SK-N-MC (cell line): ENCODE measurements at regions not wholly inside any gene's neighbourhood (a gene's known extent, or its start where the extent isn't known, plus 50 kb on each side); places are given as distances from the start of the nearest gene placed in this dataset.

Experiments used
- EZH2 ChIP-seq: fragments of 200-600 bp; sonication (generic); IDR thresholded peaks from one replicate; pipeline ENCODE4 v1.6.1; 2017; ENCODE audit warnings: antibody characterized with exemption
- POLR2AphosphoS5 ChIP-seq: IDR thresholded peaks from 2 replicates; pipeline ENCODE4 v1.6.1; 2012; ENCODE audit warnings: mild to moderate bottlenecking, low read depth, low read length, borderline replicate concordance

DNA sequence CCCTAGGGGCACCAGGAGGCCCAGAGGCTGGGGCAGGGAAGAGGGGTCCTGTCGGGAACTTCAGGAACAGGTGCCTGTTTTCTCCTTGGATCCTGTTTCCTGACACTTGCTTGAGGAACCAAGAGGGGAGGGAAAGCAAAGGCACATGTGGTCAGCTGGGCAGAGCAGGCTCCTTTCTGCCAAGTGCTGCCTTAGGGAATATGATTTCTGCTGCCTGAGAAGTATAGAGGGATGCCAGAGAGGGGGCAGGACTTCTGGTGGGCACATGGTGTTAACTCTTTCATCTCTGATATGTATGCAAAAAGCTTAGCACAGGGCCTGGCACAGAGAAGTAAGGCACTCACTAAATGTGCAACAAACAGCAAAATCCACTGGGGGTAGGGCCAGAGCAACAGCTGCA lies 51.2 kb upstream of the PJA1 start:
- TF ChIP-seq EZH2 (no peak), POLR2AphosphoS5 (no peak)
